ENCODE measurements at regions not wholly inside any gene's neighbourhood (a gene's known extent, or its start where the extent isn't known, plus 50 kb on each side); places are given as distances from the start of the nearest gene placed in this dataset.
"Not testable (repeated sequence)": the region's sequence is repeated elsewhere in the genome, so short reads cannot be mapped to it uniquely, and the experiment has no call there.

GRCh38 chr3:80734920-80735319 lies 967.1 kb upstream of the ROBO1 start:
- no peak for DNase-seq (ENCODE audit: low read depth)
- no peak overlapping the region for H3K4me3 ChIP-seq (ENCODE audit: control insufficient read depth, low read depth, low read length)
- no peak for TF ChIP-seq CTCF (IDR thresholded peaks at IDR 0.05; ENCODE audit: control insufficient read depth, insufficient read depth, low read depth, low read length, missing control alignments)

GRCh38 chr3:80734483-80734882 lies 966.7 kb upstream of the ROBO1 start:
- TF ChIP-seq CTCF (IDR thresholded peaks at IDR 0.05; ENCODE audit: control insufficient read depth, insufficient read depth, low read depth, low read length, missing control alignments), result no peak
- no peak overlapping the region for H3K4me3 ChIP-seq (ENCODE audit: control insufficient read depth, low read depth, low read length)
- DNase-seq (ENCODE audit: low read depth), result no peak

- no peak for TF ChIP-seq CTCF (IDR thresholded peaks at IDR 0.05; ENCODE audit: control insufficient read depth, insufficient read depth, low read depth, low read length, missing control alignments)
- no peak for DNase-seq (ENCODE audit: low read depth)
- no peak overlapping the region for H3K4me3 ChIP-seq (ENCODE audit: control insufficient read depth, low read depth, low read length)
Measured at GRCh38 chr3:80733522-80734176, 965.9 kb upstream of the ROBO1 start.

GRCh38 chr3:80727561-80727960 lies 959.8 kb upstream of the ROBO1 start:
- DNase-seq (ENCODE audit: low read depth); H3K4me3 ChIP-seq (ENCODE audit: control insufficient read depth, low read depth, low read length): not testable (repeated sequence)

- DNase-seq (ENCODE audit: low read depth); H3K4me3 ChIP-seq (ENCODE audit: control insufficient read depth, low read depth, low read length): not testable (repeated sequence)
Measured at GRCh38 chr3:80709597-80710322, 942.0 kb upstream of the ROBO1 start.

GRCh38 chr3:80705290-80705689 lies 937.5 kb upstream of the ROBO1 start:
- TF ChIP-seq CTCF (IDR thresholded peaks at IDR 0.05; ENCODE audit: control insufficient read depth, insufficient read depth, low read depth, low read length, missing control alignments), result no peak
- no peak for DNase-seq (ENCODE audit: low read depth)
- no peak overlapping the region for H3K4me3 ChIP-seq (ENCODE audit: control insufficient read depth, low read depth, low read length)

GRCh38 chr3:80701349-80701748 lies 933.6 kb upstream of the ROBO1 start:
- TF ChIP-seq CTCF (IDR thresholded peaks at IDR 0.05; ENCODE audit: control insufficient read depth, insufficient read depth, low read depth, low read length, missing control alignments), result no peak
- DNase-seq (ENCODE audit: low read depth), result no peak
- H3K4me3 ChIP-seq (ENCODE audit: control insufficient read depth, low read depth, low read length), result no peak overlapping the region
